ENCODE measurements at regions not wholly inside any gene's neighbourhood (a gene's known extent, or its start where the extent isn't known, plus 50 kb on each side); places are given as distances from the start of the nearest gene placed in this dataset.

- H2BK120ac ChIP-seq (ENCODE audit: low read depth, low read length, poor library complexity, severe bottlenecking), result no peak overlapping the region
- no peak overlapping the region for H4K91ac ChIP-seq (ENCODE audit: insufficient read length, low read depth, low read length)
- H3K36me3 Mint-ChIP-seq (ENCODE audit: insufficient read depth in 1 of 3, low read depth in 3 of 3), result no peaks in the 10 kb centered on the region
- no peak overlapping the region for H3K23ac ChIP-seq (ENCODE audit: insufficient read length, low read depth, low read length)
- no peak overlapping the region for H3K18ac ChIP-seq (ENCODE audit: insufficient read length, low read depth, low read length)
- H3K79me2 ChIP-seq (ENCODE audit: insufficient read depth, low read length), result no peaks in the 10 kb centered on the region
- H4K5ac ChIP-seq (ENCODE audit: insufficient read length, low read depth, low read length), result no peak overlapping the region
- H3K9me3 ChIP-seq (ENCODE audit: control insufficient read depth, low read depth, low read length), result no peaks in the 10 kb centered on the region
- H2AK5ac ChIP-seq (ENCODE audit: insufficient read length, low read length), result no peak overlapping the region
- H3K4me3 Mint-ChIP-seq, result no peak overlapping the region
- H3K14ac ChIP-seq (ENCODE audit: insufficient read depth, low read length), result no peak overlapping the region
- H3K4me1 ChIP-seq (ENCODE audit: insufficient read depth, low read length), result no peaks in the 10 kb centered on the region
- H4K8ac ChIP-seq (replicated peaks; ENCODE audit: insufficient read length, low read depth, low read length), result no peak overlapping the region
- no peak for DNase-seq
- no peaks in the 10 kb centered on the region for H3K23me2 ChIP-seq (ENCODE audit: insufficient read length, low read depth, low read length, poor library complexity, severe bottlenecking)
- H4K20me1 ChIP-seq (ENCODE audit: control insufficient read depth, insufficient read depth, insufficient read length), result no peaks in the 10 kb centered on the region
- H3K27me3 ChIP-seq (ENCODE audit: insufficient read depth, low read length), result no peaks in the 10 kb centered on the region
- H3T11ph ChIP-seq (ENCODE audit: low read length), result no peak overlapping the region
- no peak overlapping the region for H3K56ac ChIP-seq (ENCODE audit: insufficient read length, low read depth, low read length)
- WGBS (ENCODE audit: extremely low coverage, insufficient read length, low lambda C conversion rate), result no CpG with 5 or more reads among the region's 3 CpGs
- no peak overlapping the region for H3K27ac ChIP-seq (ENCODE audit: insufficient read length, low read depth, low read length)
- H3K79me1 ChIP-seq (ENCODE audit: insufficient read depth, low read depth, low read length, poor library complexity, severe bottlenecking), result no peaks in the 10 kb centered on the region
- TF ChIP-seq CTCF (conservative IDR thresholded peaks at IDR 0.05), result no peak
- no peak overlapping the region for H3K4me2 ChIP-seq (ENCODE audit: insufficient read depth, insufficient read length, low read length)
- H2BK20ac ChIP-seq (ENCODE audit: low read depth, low read length, poor library complexity, severe bottlenecking), result no peak overlapping the region
- H3K27ac Mint-ChIP-seq, result no peak overlapping the region
- H3K27me3 Mint-ChIP-seq (ENCODE audit: low read depth), result no peaks in the 10 kb centered on the region; the same call in none of the 2 replicates
- H2AFZ ChIP-seq (ENCODE audit: low read length), result no peak overlapping the region
- no peak overlapping the region for H2BK15ac ChIP-seq (ENCODE audit: low read depth, low read length)
- peaks cover 4 to 8% of the 10 kb centered on the region in 2 experiments; a peak in 3 of 5 replicates for H3K9me3 Mint-ChIP-seq
- no peak overlapping the region for H3K4ac ChIP-seq (ENCODE audit: low read depth, low read length)
- H2BK12ac ChIP-seq (ENCODE audit: insufficient read length, low read depth, low read length), result no peak overlapping the region
- no peak overlapping the region for H3K9ac ChIP-seq (ENCODE audit: extremely low read depth, insufficient read length, low read length)
- H3K4me1 Mint-ChIP-seq, result no peaks in the 10 kb centered on the region; a peak in 1 of 4 replicates
- no peak overlapping the region for H2BK5ac ChIP-seq (ENCODE audit: insufficient read length, low read length)
These were observed 68.4 kb upstream of the LRCH1 start for GRCh38 chr13:46484561-46484960.
